ENCODE measurements at regions not wholly inside any gene's neighbourhood (a gene's known extent, or its start where the extent isn't known, plus 50 kb on each side); places are given as distances from the start of the nearest gene placed in this dataset.

- Mint-ChIP-seq H3K27me3 (ENCODE audit: low read depth in 3 of 3) (peaks cover 0 to 1% (median 0%) of the 10 kb centered on the region in 3 donors), H3K4me1 (no peaks in the 10 kb centered on the region), H3K4me3 (no peak overlapping the region), H3K27ac (no peak overlapping the region), H3K36me3 (no peaks in the 10 kb centered on the region), H3K9me3 (peaks cover 0 to 11% (median 2%) of the 10 kb centered on the region in 7 donors)
- Histone ChIP-seq H3K79me2 (ENCODE audit: insufficient read depth, low read length) (no peaks in the 10 kb centered on the region), H2AFZ (ENCODE audit: insufficient read depth, low read depth, low read length, poor library complexity, severe bottlenecking) (no peak overlapping the region), H3K36me3 (replicated peaks in 1 of 2; ENCODE audit: control insufficient read depth in 1 of 2, insufficient read depth in 2 of 2, low read length in 2 of 2) (no peaks in the 10 kb centered on the region), H3K27ac (ENCODE audit: low read depth in 1 of 2, low read length in 2 of 2) (no peak overlapping the region), H3K4me1 (ENCODE audit: control insufficient read depth in 1 of 2, insufficient read depth in 2 of 2, low read length in 2 of 2) (no peaks in the 10 kb centered on the region), H4K20me1 (ENCODE audit: insufficient read depth, low read length) (no peaks in the 10 kb centered on the region), H3K4me3 (replicated peaks in 1 of 3; ENCODE audit: low read depth in 2 of 3, low read length in 3 of 3) (no peak overlapping the region), H3K9ac (ENCODE audit: insufficient read depth, low read length, poor library complexity, severe bottlenecking) (no peak overlapping the region), H3K27me3 (ENCODE audit: control insufficient read depth in 2 of 2, insufficient read depth in 2 of 2, low read length in 2 of 2) (no peaks in the 10 kb centered on the region), H3K4me2 (replicated peaks; ENCODE audit: extremely low read depth, low read length, poor library complexity, severe bottlenecking) (no peak overlapping the region), H3K9me3 (replicated peaks in 1 of 2; ENCODE audit: control insufficient read depth in 1 of 2, insufficient read depth in 1 of 2, low read length in 2 of 2) (no peaks in the 10 kb centered on the region)
- DNase-seq: no peak
- no peak for TF ChIP-seq CTCF (IDR thresholded peaks at IDR 0.05)
- intact Hi-C loops (cut with micrococcal nuclease): no loop called here
- 82% methylated on average over 2 of the region's 2 CpGs for WGBS (ENCODE audit: insufficient coverage)
These were observed 1156.9 kb upstream of the MAP3K7 start for GRCh38 chr6:91743756-91744155.

- no peak for DNase-seq
- H3K27ac Mint-ChIP-seq: no peak overlapping the region
- no peaks in the 10 kb centered on the region for H3K4me1 Mint-ChIP-seq
These were observed 1145.1 kb upstream of the MAP3K7 start for GRCh38 chr6:91731939-91732338.

More at GRCh38 chr6:91731939-91732338, 1145.1 kb upstream of the MAP3K7 start:
- no peak for TF ChIP-seq CTCF (IDR thresholded peaks at IDR 0.05)
- Histone ChIP-seq H3K4me1 (ENCODE audit: control insufficient read depth in 1 of 2, insufficient read depth in 2 of 2, low read length in 2 of 2) (no peaks in the 10 kb centered on the region), H4K20me1 (ENCODE audit: insufficient read depth, low read length) (no peaks in the 10 kb centered on the region), H3K4me2 (replicated peaks; ENCODE audit: extremely low read depth, low read length, poor library complexity, severe bottlenecking) (no peak overlapping the region), H3K4me3 (replicated peaks in 1 of 3; ENCODE audit: low read depth in 2 of 3, low read length in 3 of 3) (no peak overlapping the region), H3K9ac (ENCODE audit: insufficient read depth, low read length, poor library complexity, severe bottlenecking) (no peak overlapping the region), H3K27me3 (ENCODE audit: control insufficient read depth in 2 of 2, insufficient read depth in 2 of 2, low read length in 2 of 2) (no peaks in the 10 kb centered on the region), H3K79me2 (ENCODE audit: insufficient read depth, low read length) (no peaks in the 10 kb centered on the region), H3K9me3 (replicated peaks in 1 of 2; ENCODE audit: control insufficient read depth in 1 of 2, insufficient read depth in 1 of 2, low read length in 2 of 2) (no peaks in the 10 kb centered on the region), H3K27ac (ENCODE audit: low read depth in 1 of 2, low read length in 2 of 2) (no peak overlapping the region), H3K36me3 (replicated peaks in 1 of 2; ENCODE audit: control insufficient read depth in 1 of 2, insufficient read depth in 2 of 2, low read length in 2 of 2) (no peaks in the 10 kb centered on the region), H2AFZ (ENCODE audit: insufficient read depth, low read depth, low read length, poor library complexity, severe bottlenecking) (no peak overlapping the region)
- Mint-ChIP-seq H3K36me3 (no peaks in the 10 kb centered on the region), H3K9me3 (peaks cover 0 to 8% (median 2%) of the 10 kb centered on the region in 7 donors), H3K4me3 (no peak overlapping the region), H3K27me3 (ENCODE audit: low read depth in 3 of 3) (no peaks in the 10 kb centered on the region)
- intact Hi-C loops (cut with micrococcal nuclease): no loop called here
